ENCODE measurements at regions not wholly inside any gene's neighbourhood (a gene's known extent, or its start where the extent isn't known, plus 50 kb on each side); places are given as distances from the start of the nearest gene placed in this dataset.
"Not testable (repeated sequence)": the region's sequence is repeated elsewhere in the genome, so short reads cannot be mapped to it uniquely, and the experiment has no call there.

GRCh38 chr11:34754171-34754823 lies 133.4 kb downstream of the EHF start:
- no peak for DNase-seq (ENCODE audit: low spot score)

- DNase-seq (ENCODE audit: low spot score): no peak
Observed at GRCh38 chr11:34750692-34751405, 130.0 kb downstream of the EHF start.

- DNase-seq (ENCODE audit: low spot score): peak; percentile 85
Observed at GRCh38 chr11:34749666-34750659, 129.1 kb downstream of the EHF start.

GRCh38 chr11:34748036-34748435 lies 127.1 kb downstream of the EHF start:
- DNase-seq (ENCODE audit: low spot score): no peak

GRCh38 chr11:34747251-34747650 lies 126.4 kb downstream of the EHF start:
- DNase-seq (ENCODE audit: low spot score): no peak

- DNase-seq (ENCODE audit: low spot score): no peak
Observed at GRCh38 chr11:34745195-34745594, 124.3 kb downstream of the EHF start.

- DNase-seq (ENCODE audit: low spot score): no peak
Observed at GRCh38 chr11:34744511-34744910, 123.6 kb downstream of the EHF start.

- no peak for DNase-seq (ENCODE audit: low spot score)
Observed at GRCh38 chr11:34738237-34738636, 117.3 kb downstream of the EHF start.

GRCh38 chr11:34732831-34733230 lies 111.9 kb downstream of the EHF start:
- no peak for DNase-seq (ENCODE audit: low spot score)

- no peak for DNase-seq (ENCODE audit: low spot score)
Observed at GRCh38 chr11:34731603-34732002, 110.7 kb downstream of the EHF start.

GRCh38 chr11:34730544-34731295 lies 109.8 kb downstream of the EHF start:
- no peak for DNase-seq (ENCODE audit: low spot score)

GRCh38 chr11:34728609-34729008 lies 107.7 kb downstream of the EHF start:
- DNase-seq (ENCODE audit: low spot score): no peak

GRCh38 chr11:34727228-34727737 lies 106.4 kb downstream of the EHF start:
- DNase-seq (ENCODE audit: low spot score): no peak

- no peak for DNase-seq (ENCODE audit: low spot score)
Observed at GRCh38 chr11:34724973-34725372, 104.1 kb downstream of the EHF start.

GRCh38 chr11:34721646-34722045 lies 100.8 kb downstream of the EHF start:
- no peak for DNase-seq (ENCODE audit: low spot score)

GRCh38 chr11:34719303-34719848 lies 98.5 kb downstream of the EHF start:
- DNase-seq (ENCODE audit: low spot score): no peak

GRCh38 chr11:34713631-34714030 lies 92.7 kb downstream of the EHF start:
- DNase-seq (ENCODE audit: low spot score): not testable (repeated sequence)
